Islet precursor cell (in vitro differentiated cells): ENCODE measurements at regions not wholly inside any gene's neighbourhood (a gene's known extent, or its start where the extent isn't known, plus 50 kb on each side); places are given as distances from the start of the nearest gene placed in this dataset.
"Not testable (repeated sequence)": the region's sequence is repeated elsewhere in the genome, so short reads cannot be mapped to it uniquely, and the experiment has no call there.

Source experiments
- DNase-seq: peaks from one replicate; pipeline ENCODE4 v3.0.0-alpha.2; 2018

GRCh38 chr18:15164446-15164845 lies 416.5 kb downstream of the ANKRD30B start:
- not testable (repeated sequence) for DNase-seq

- DNase-seq = peak; percentile 31
Measured at GRCh38 chr18:15165048-15165447, 417.1 kb downstream of the ANKRD30B start.

GRCh38 chr18:15193028-15193427 lies 445.1 kb downstream of the ANKRD30B start:
- DNase-seq = not testable (repeated sequence)

- not testable (repeated sequence) for DNase-seq
Measured at GRCh38 chr18:15193813-15194212, 445.8 kb downstream of the ANKRD30B start.

- DNase-seq = not testable (repeated sequence)
Measured at GRCh38 chr18:15197338-15198115, 449.6 kb downstream of the ANKRD30B start.

- no peak for DNase-seq
Measured at GRCh38 chr18:15198116-15198389, 450.1 kb downstream of the ANKRD30B start.
